8988T (cell line): ENCODE measurements at regions not wholly inside any gene's neighbourhood (a gene's known extent, or its start where the extent isn't known, plus 50 kb on each side); places are given as distances from the start of the nearest gene placed in this dataset.

Source experiments
- DNase-seq: peaks from one replicate; pipeline ENCODE4 v3.0.0; 2011

DNA sequence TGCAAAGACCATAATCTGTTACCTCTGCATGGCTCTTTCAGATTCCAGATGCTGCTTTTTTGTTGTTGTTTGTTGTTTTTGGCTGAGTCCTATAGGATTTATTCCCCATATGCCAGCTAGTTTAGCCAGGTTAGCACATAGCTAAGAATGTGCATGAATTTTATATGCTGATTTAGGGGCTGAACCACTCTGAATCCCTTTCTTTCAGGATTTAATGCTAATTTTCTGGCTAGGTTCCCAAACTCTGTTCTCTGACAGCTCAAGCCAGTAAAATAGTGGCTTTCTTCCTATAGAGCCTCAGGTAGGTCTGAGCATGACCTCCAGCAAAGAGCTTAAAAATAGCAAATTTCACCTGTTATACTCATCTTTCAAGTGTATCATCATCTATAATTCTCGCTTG, 521.4 kb downstream of the CAAP1 start:
- no peak for DNase-seq

DNA sequence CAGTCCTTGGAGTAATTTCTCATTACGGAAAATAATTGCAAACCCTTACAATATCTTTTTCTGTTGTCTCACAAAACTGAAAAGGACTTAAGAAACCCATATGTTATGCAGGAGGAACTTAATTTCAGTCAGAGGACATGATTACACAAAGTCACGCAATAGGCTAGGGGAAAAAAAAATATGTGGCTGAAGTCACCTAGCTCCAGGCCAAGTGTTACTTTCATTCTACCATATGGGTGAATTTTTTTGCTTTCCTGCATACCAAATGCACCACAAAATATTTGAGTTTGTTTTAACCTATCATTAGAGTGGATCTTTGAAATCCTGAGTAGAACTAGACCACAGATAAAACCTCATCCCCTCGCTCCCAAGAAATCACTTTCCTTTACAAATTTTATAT, 523.5 kb downstream of the CAAP1 start:
- no peak for DNase-seq

GRCh38 chr9:26368241-26368640, 524.4 kb downstream of the CAAP1 start:
- DNase-seq: no peak

GRCh38 chr9:26361010-26361409, 531.6 kb downstream of the CAAP1 start:
- no peak for DNase-seq

DNA sequence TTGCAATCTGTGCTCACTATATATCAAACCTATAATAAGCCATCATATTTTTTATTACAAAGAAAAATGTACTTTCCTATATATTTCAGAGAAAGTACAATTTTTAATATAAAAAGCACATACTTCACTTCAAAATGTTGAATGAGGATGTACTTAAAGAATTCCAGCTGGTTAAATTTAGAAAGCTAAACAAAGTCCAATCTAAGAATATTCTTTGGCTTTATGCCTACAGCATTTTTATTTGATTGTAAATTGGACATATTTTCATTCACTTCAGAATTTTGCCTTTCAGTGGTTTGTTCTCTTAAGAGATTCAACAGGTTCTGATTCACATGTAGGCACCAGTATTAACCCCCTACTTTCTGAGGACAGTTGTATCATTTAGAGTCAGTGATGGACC, 533.8 kb downstream of the CAAP1 start:
- DNase-seq: no peak

DNA sequence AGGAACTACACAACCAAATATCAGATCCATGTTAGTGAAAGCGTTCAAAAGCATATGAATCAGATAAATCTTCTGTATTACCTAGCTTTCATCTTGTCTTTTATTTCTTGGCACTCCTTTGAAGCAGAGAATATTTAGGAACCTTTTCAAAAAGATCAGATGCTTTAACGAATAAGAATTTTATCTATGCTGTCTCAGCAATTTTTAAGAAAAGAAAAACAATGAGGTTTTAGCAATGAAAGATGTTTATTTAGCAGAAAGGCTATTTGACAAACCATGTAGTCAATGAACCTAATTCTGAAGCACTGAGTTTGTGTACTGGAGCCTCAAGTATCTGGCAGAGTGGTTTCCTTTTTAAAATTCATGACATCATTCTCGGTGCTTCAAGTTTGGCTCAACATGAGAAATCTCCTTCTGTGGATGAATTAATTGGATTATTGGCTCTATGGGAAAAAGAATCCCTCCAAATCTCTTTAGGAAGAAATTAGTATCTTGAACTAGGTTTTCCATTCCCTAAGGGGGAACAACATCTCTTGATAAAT, 534.7 kb downstream of the CAAP1 start:
- DNase-seq: no peak

GRCh38 chr9:26356491-26356890, 536.1 kb downstream of the CAAP1 start:
- DNase-seq: no peak

- no peak for DNase-seq
Observed at GRCh38 chr9:26346942-26347477, 545.6 kb downstream of the CAAP1 start.

GRCh38 chr9:26341545-26341944, 551.1 kb downstream of the CAAP1 start:
- no peak for DNase-seq

DNA sequence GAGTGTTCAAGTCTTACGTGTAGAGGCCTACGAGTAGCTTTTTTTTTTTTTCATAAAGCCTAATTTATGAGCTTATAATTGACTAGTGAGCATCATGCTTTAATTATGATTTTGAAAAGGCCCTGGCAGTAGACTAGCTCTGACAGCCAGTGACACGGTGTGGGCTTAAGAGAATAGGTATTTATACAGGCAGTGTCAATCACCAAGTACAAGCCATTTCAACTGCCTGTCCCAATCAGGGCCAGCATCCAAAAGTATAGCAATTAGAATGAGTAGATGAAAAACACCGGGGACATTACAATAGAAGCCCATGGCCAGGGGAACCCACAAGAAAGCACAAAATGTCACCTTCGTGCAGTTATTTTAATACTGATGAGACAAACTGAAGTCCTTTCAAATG, 552.8 kb downstream of the CAAP1 start:
- no peak for DNase-seq

- DNase-seq: no peak
Observed at GRCh38 chr9:26335116-26335515, 557.5 kb downstream of the CAAP1 start.

DNA sequence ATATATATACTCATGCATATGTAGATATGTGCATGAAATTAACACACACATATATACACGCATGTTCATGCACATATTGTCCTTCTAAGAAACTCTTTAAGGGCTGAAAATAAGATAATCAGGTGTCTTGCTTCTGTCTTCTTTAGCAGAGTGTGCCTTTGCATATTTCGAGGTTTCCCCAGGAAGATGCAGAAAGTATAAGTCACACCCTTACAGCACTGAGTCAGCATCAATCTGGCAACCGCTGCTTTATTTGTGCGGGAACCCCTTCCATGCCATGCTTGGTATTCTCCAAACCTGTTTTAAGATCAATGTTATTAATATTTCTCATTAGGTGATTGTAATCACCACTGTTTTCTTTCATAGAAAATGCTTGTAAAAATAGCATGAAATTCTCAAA, 557.9 kb downstream of the CAAP1 start:
- DNase-seq: no peak

DNA sequence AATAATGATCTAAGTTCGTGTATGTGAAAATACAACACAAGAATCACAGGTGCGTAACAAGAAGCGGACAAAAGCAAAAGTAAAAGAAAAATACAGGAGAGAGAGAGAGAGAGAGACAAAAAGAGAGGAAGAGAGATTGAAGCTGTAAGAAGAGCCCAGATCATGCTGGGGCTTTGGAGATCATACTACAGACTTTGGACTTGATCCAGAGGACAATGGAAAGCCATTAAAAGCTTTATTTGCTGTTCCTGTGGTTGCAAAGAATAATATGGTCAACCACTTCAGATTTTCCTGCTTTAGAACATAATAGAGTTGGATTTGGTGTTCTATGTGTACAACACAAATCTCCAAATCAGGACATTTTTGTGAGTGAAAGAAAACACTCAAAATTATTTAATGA, 561.4 kb downstream of the CAAP1 start:
- no peak for DNase-seq

DNA sequence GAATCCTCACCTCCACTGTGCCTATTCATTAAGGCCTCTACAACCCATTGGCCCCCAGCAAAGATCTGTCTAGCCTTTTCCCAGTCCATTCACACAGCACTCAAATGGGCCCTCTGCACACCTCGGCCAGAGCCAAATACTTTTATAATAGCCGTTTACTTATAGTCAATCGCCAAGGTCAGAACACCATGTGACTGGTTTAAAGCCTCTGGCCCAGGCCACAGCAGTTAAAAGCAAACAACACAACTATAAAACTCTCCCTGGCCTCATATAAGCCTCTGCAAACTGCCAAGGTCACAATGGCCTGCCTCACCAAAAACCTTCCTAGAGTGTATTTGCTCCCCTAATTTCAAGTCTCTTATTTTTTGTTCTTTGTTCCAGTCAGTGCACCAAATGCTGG, 562.6 kb downstream of the CAAP1 start:
- no peak for DNase-seq

GRCh38 chr9:26326563-26326962, 566.0 kb downstream of the CAAP1 start:
- no peak for DNase-seq

GRCh38 chr9:26325444-26325829, 567.2 kb downstream of the CAAP1 start:
- DNase-seq: no peak

GRCh38 chr9:26324786-26325443, 567.7 kb downstream of the CAAP1 start:
- DNase-seq: no peak

GRCh38 chr9:26321935-26322334, 570.7 kb downstream of the CAAP1 start:
- DNase-seq: no peak

GRCh38 chr9:26319859-26320258, 572.7 kb downstream of the CAAP1 start:
- DNase-seq: no peak

DNA sequence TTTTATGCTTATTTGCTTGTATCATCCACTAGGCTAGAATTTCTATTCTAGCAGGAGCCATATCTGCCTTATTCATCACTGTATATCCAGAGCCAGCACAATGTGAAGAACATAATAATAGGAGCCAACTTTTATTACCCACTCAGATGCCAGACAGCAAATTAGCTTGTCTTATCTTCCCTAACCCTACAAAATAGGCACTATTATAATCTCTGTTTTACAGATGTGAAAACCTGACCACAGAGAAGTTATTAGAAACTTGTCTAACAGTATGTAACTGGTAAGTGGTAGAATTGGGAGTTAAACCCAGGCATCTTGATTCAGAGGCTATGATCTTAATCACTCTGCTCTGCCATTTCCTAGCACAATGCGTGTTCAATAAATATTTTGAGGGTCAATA, 579.5 kb downstream of the CAAP1 start:
- DNase-seq: no peak

DNA sequence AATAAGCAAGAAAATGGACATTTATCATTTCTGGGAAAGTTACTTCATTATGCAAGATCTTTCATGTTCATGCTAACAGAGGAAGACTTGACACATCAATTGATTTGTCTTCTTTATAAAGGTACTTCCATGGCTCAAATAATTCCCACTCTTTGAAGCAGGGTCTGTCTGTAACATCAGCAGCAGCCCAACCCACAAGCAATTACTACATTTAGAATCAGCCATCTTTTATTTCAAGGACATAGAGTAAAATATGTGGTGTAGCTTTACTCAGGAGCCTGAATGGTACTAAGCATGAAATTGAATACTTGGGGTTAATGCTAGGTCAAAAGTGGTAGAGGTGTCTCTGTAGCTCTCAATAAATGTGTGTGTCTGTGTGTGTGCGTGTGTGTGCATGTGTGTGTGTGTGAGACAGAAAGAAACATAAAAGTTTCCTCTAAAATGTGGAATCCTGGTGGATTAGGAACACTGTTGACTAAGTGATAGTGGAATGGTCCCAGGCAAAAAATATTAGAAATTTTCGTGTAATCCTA, 581.1 kb downstream of the CAAP1 start:
- no peak for DNase-seq

DNA sequence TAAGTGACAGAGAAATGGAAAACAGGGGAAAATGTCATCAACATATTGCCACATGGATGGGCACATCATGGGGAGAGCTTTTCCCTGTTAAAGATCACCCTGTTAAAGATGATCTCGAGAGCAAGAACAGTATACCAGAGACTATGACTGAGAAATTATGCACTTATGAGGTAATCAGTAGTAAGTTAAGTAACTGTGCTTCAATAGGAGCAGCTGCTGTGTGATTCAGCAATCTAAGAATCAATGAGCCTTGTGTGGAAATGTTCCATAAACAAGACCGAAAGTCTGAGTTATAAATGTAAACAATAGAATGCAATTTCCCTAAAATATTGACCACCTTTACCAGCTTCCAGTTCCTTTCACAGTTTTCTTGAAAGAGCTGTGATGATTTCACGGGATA, 582.3 kb downstream of the CAAP1 start:
- DNase-seq: no peak

GRCh38 chr9:26308328-26308727, 584.3 kb downstream of the CAAP1 start:
- no peak for DNase-seq

DNA sequence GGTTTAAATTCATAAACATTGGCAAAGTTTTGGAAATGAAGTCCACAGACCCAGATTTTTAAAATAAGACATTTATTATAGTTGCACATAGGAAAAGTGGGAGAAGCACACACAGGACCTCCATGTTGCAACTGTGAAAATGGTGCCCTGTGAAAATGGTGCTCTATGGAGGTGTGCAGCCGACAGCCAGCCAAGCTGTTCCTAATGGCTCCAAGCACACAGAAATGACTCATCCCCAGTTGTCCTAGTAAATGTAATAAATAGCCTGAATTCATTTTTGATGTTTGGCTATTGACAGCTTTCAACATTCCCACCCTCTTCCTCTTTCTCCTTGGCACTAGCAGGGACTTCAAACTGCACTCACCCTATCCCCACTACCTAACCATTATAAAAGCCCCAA, 590.9 kb downstream of the CAAP1 start:
- DNase-seq: no peak

DNA sequence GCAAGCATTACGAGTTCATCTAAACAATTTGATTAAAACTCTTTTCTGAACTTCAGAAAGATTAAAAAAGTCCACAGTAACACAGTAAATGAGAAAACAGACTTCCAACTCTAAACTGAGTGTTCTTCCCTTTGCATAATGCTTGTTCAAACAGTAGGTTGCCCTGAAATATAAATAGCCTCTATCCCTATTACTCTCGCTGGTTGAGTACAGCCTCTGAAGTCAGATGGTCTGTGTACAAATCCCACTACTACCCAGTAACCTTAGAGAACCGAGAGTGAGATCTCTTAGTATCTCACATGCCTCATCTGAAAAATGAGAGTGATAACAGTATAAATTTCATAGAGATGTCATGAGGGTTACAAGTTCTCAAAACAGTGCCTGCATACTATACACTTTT, 591.6 kb downstream of the CAAP1 start:
- DNase-seq: no peak
